ENCODE measurements at regions not wholly inside any gene's neighbourhood (a gene's known extent, or its start where the extent isn't known, plus 50 kb on each side); places are given as distances from the start of the nearest gene placed in this dataset.

GRCh38 chr5:72612810-72613209 lies 105.6 kb upstream of the ZNF366 start:
- no peak for TF ChIP-seq CTCF (IDR thresholded peaks at IDR 0.05)
- TF ChIP-seq POLR2A (IDR thresholded peaks at IDR 0.05): no peak

GRCh38 chr5:72611118-72611730 lies 104.0 kb upstream of the ZNF366 start:
- TF ChIP-seq POLR2A (IDR thresholded peaks at IDR 0.05): peak in 1 of 2 donors; percentile 12
- peak; percentile 83 to 96 (median 86) for TF ChIP-seq CTCF (IDR thresholded peaks at IDR 0.05)
- Histone ChIP-seq H3K27ac (no peak overlapping the region), H3K27me3 (no peaks in the 10 kb centered on the region), H3K36me3 (no peaks in the 10 kb centered on the region), H3K4me1 (peaks cover 4 to 7% of the 10 kb centered on the region in 2 donors), H3K4me3 (replicated peaks in 1 of 3) (no peak overlapping the region), H3K9me3 (no peaks in the 10 kb centered on the region)
- DNase-seq: peak; percentile 85 to 88
- 18 to 20% methylated on average over 6 of the region's 6 CpGs for WGBS, 2 donors
- intact Hi-C loops (cut with DNase I): no loop called here

More at GRCh38 chr5:72612810-72613209, 105.6 kb upstream of the ZNF366 start:
- Histone ChIP-seq H3K4me3 (replicated peaks in 1 of 3) (no peak overlapping the region), H3K27me3 (no peaks in the 10 kb centered on the region), H3K27ac (no peak overlapping the region), H3K4me1 (peaks cover 4 to 7% of the 10 kb centered on the region in 2 donors), H3K9me3 (no peaks in the 10 kb centered on the region), H3K36me3 (no peaks in the 10 kb centered on the region)
- WGBS, 2 donors: 93% methylated on average over 2 of the region's 2 CpGs
- intact Hi-C loops (cut with DNase I): no loop called here
- no peak for DNase-seq

GRCh38 chr5:72608926-72609325 lies 101.7 kb upstream of the ZNF366 start:
- H3K4me3 ChIP-seq (replicated peaks in 1 of 3): no peak overlapping the region
- no peaks in the 10 kb centered on the region for H3K36me3 ChIP-seq
- no peaks in the 10 kb centered on the region for H3K9me3 ChIP-seq
- intact Hi-C loops (cut with DNase I): loop anchor here (10.0 kb wide), 1 partner anchor 206 kb away; the partner anchor contains the start of gene TNPO1
- no peak overlapping the region for H3K27ac ChIP-seq
- DNase-seq: no peak
- H3K27me3 ChIP-seq: no peaks in the 10 kb centered on the region
- 89 to 91% methylated on average over 3 of the region's 3 CpGs for WGBS, 2 donors
- TF ChIP-seq POLR2A (IDR thresholded peaks at IDR 0.05): no peak
- no peak for TF ChIP-seq CTCF (IDR thresholded peaks at IDR 0.05)
- peaks cover 9 to 11% of the 10 kb centered on the region in 2 donors for H3K4me1 ChIP-seq

GRCh38 chr5:72608297-72608696 lies 101.1 kb upstream of the ZNF366 start:
- no peaks in the 10 kb centered on the region for H3K27me3 ChIP-seq
- peaks cover 9 to 11% of the 10 kb centered on the region in 2 donors for H3K4me1 ChIP-seq
- H3K9me3 ChIP-seq: no peaks in the 10 kb centered on the region
- TF ChIP-seq CTCF (IDR thresholded peaks at IDR 0.05) (no peak), POLR2A (IDR thresholded peaks at IDR 0.05) (no peak)
- H3K4me3 ChIP-seq (replicated peaks in 1 of 3): no peak overlapping the region
- H3K27ac ChIP-seq: no peak overlapping the region
- DNase-seq: no peak
- H3K36me3 ChIP-seq: no peaks in the 10 kb centered on the region
- WGBS, 2 donors: 75 to 85% methylated on average over 8 of the region's 8 CpGs
- intact Hi-C loops (cut with DNase I): loop anchor here (10.0 kb wide), 1 partner anchor 207 kb away; the partner anchor contains the start of gene TNPO1

GRCh38 chr5:72607381-72607780 lies 100.2 kb upstream of the ZNF366 start:
- intact Hi-C loops (cut with DNase I): loop anchor here (10.0 kb wide), 1 partner anchor 207 kb away; the partner anchor contains the start of gene TNPO1

More at GRCh38 chr5:72607381-72607780, 100.2 kb upstream of the ZNF366 start:
- Histone ChIP-seq H3K27me3 (no peaks in the 10 kb centered on the region), H3K4me3 (replicated peaks in 1 of 3) (no peak overlapping the region), H3K36me3 (no peaks in the 10 kb centered on the region), H3K9me3 (no peaks in the 10 kb centered on the region), H3K27ac (no peak overlapping the region), H3K4me1 (peaks cover 9 to 11% of the 10 kb centered on the region in 2 donors)
- WGBS, 2 donors: 92 to 100% methylated on average over 2 of the region's 2 CpGs
- DNase-seq: no peak
- TF ChIP-seq POLR2A (IDR thresholded peaks at IDR 0.05) (no peak), CTCF (IDR thresholded peaks at IDR 0.05) (no peak)

All from thyroid gland (tissue), 4 donors.